Heart left ventricle (tissue), 16 donors: ENCODE measurements at regions not wholly inside any gene's neighbourhood (a gene's known extent, or its start where the extent isn't known, plus 50 kb on each side); places are given as distances from the start of the nearest gene placed in this dataset.

Experiments
- ATAC-seq, 4 donors: fragments of 200-7000 bp; cut with Tn5 transposase; one replicate each; pipeline ENCODE4 v1.9.1; 2020 to 2022; ENCODE audit warnings: moderate library complexity in 4 of 4, mild to moderate bottlenecking in 3 of 4, moderate number of reproducible peaks in 1 of 4
- DNase-seq, 5 donors: peaks; one replicate each; pipeline ENCODE4 v3.0.0-alpha.2; 2020
- H3K27ac ChIP-seq, 12 donors: fragments of 200-600 bp; sonication (generic) in 4 of 12; one replicate each; pipeline versions ENCODE4 v1.5.0 to v1.8.0; 2016 to 2022; ENCODE audit warnings: mild to moderate bottlenecking in 2 of 12
- H3K27me3 ChIP-seq, 9 donors: fragments of 200-600 bp; sonication (generic) in 2 of 9; one replicate each; pipeline versions ENCODE4 v1.5.1 to v1.8.0; 2016 to 2022; ENCODE audit warnings: mild to moderate bottlenecking in 3 of 9
- H3K36me3 ChIP-seq, 9 donors: fragments of 200-600 bp; sonication (generic) in 2 of 9; one replicate each; pipeline versions ENCODE4 v1.5.0 to v1.8.0; 2018 to 2022; ENCODE audit warnings: mild to moderate bottlenecking in 2 of 9
- H3K4me1 ChIP-seq, 12 donors: fragments of 200-600 bp; sonication (generic) in 4 of 12; one replicate each; pipeline versions ENCODE4 v1.5.0 to v1.8.0; 2016 to 2022; ENCODE audit warnings: mild to moderate bottlenecking in 3 of 12
- H3K4me3 ChIP-seq, 12 donors: fragments of 200-600 bp; sonication (generic) in 4 of 12; one replicate each; pipeline versions ENCODE4 v1.5.0 to v1.8.0; 2017 to 2022; ENCODE audit warnings: mild to moderate bottlenecking in 9 of 12, moderate library complexity in 4 of 12
- H3K9me3 ChIP-seq, 12 donors: fragments of 200-600 bp; sonication (generic) in 4 of 12; one replicate each; pipeline versions ENCODE4 v1.5.0 to v1.8.0; 2016 to 2022; ENCODE audit warnings: mild to moderate bottlenecking in 1 of 12
- CTCF ChIP-seq, 12 donors: fragments of 200-600 bp; sonication (generic) in 4 of 12; IDR thresholded peaks; one replicate each; pipeline versions ENCODE4 v1.5.0 to v1.8.0; 2018 to 2022; ENCODE audit warnings: antibody characterized with exemption in 12 of 12, mild to moderate bottlenecking in 5 of 12
- POLR2A ChIP-seq, 2 donors: fragments of 450-650 bp; IDR thresholded peaks; one replicate each; pipeline ENCODE4 v1.6.1; 2017; ENCODE audit warnings: antibody characterized with exemption in 2 of 2, mild to moderate bottlenecking in 2 of 2, moderate library complexity in 2 of 2
- WGBS, 4 donors: extraction: QIAGEN DNeasy Blood & Tissue Kit in 2 of 4; methylation state at CpG; one replicate each; pipeline versions ENCODE4 v1.1.5 to v1.1.7; 2013 to 2018; 5-methylcytosine and 5-hydroxymethylcytosine counted together
- intact Hi-C, 10 donors: fragments of 100-400 bp; cut with DNase I; formaldehyde crosslinking; loops; one replicate each; pipeline versions ENCODE4 v1.11.1 to v1.14.2; 2022
- donor health status: ischemic (EF 13 %, LVEDD 7.1; RV severe dilation, severe dysfunction).
- donor health status: healthy with polysubstance abuse.
- donor health status: DM: no; HTN: yes; CAD: no.
- donor health status: DM: no; HTN: no; CAD: no.
- donor health status: ischemic (EF 25% LVEDD 6.9; RV normal size, moderate dysfunction).
- donor health status: ischemic (EF 25% LVEDD 5.7; RV mildly dilated, moderate dysfunction).
- donor health status: healthy.
- donor health status: DM: yes; HTN: yes; CAD: no.
- donor health status: ischemic (EF 35%, LVEDD 5.7; RV mildly dilated, moderate dysfunction).
- donor health status: nonischemic (EF 11% LVEDD 7.7; RV severe dilation, severe dysfunction).
- donor health status: DM: yes; HTN: yes; CAD: no.
- donor health status: PGD.
- donor health status: ischemic (EF 29% LVEDD 5.4; RV normal size, mild dysfunction).
- donor health status: nonischemic (EF 23%, LVEDD 6.1; RV moderate dilation, normal function).

GRCh38 chr20:24806705-24807676, 142.1 kb upstream of the CST7 start:
- TF ChIP-seq POLR2A (IDR thresholded peaks at IDR 0.05): no peak
- no peak for TF ChIP-seq CTCF (IDR thresholded peaks at IDR 0.05)
- no peaks in the 10 kb centered on the region for H3K4me1 ChIP-seq
- 76 to 87% (median 77%) methylated on average over 16 of the region's 16 CpGs for WGBS, 4 donors
- peak in 1 of 5 donors; percentile 39 for DNase-seq
- H3K36me3 ChIP-seq: no peaks in the 10 kb centered on the region
- H3K27ac ChIP-seq: no peak overlapping the region
- ATAC-seq: no peak
- no peaks in the 10 kb centered on the region for H3K9me3 ChIP-seq
- intact Hi-C loops: no loop called here
- H3K4me3 ChIP-seq: no peak overlapping the region
- peaks cover 0 to 6% (median 0%) of the 10 kb centered on the region in 9 donors for H3K27me3 ChIP-seq

GRCh38 chr20:24808616-24809015, 140.5 kb upstream of the CST7 start:
- TF ChIP-seq POLR2A (IDR thresholded peaks at IDR 0.05) (no peak), CTCF (IDR thresholded peaks at IDR 0.05) (no peak)
- no peaks in the 10 kb centered on the region for H3K9me3 ChIP-seq
- intact Hi-C loops: no loop called here
- no peak overlapping the region for H3K4me3 ChIP-seq
- peak in 1 of 4 donors; percentile 10 for ATAC-seq
- H3K27me3 ChIP-seq: peaks cover 0 to 6% (median 0%) of the 10 kb centered on the region in 9 donors
- H3K36me3 ChIP-seq: no peaks in the 10 kb centered on the region
- peak in 1 of 5 donors; percentile 54 for DNase-seq
- no peaks in the 10 kb centered on the region for H3K4me1 ChIP-seq
- WGBS, 4 donors: 70 to 82% (median 72%) methylated on average over 10 of the region's 10 CpGs
- H3K27ac ChIP-seq: no peak overlapping the region

- DNase-seq: no peak
These were observed 139.5 kb upstream of the CST7 start for GRCh38 chr20:24809606-24810005.

More at GRCh38 chr20:24809606-24810005, 139.5 kb upstream of the CST7 start:
- intact Hi-C loops: no loop called here
- no peaks in the 10 kb centered on the region for H3K36me3 ChIP-seq
- H3K4me1 ChIP-seq: no peaks in the 10 kb centered on the region
- no peak overlapping the region for H3K4me3 ChIP-seq
- no peak overlapping the region for H3K27ac ChIP-seq
- peaks cover 0 to 6% (median 0%) of the 10 kb centered on the region in 9 donors for H3K27me3 ChIP-seq
- 81 to 86% (median 83%) methylated on average over 8 to 12 of the region's 12 CpGs for WGBS, 4 donors
- TF ChIP-seq CTCF (IDR thresholded peaks at IDR 0.05): no peak
- TF ChIP-seq POLR2A (IDR thresholded peaks at IDR 0.05): no peak
- H3K9me3 ChIP-seq: no peaks in the 10 kb centered on the region
- no peak for ATAC-seq
